Testis (tissue), 2 donors: ENCODE measurements at regions not wholly inside any gene's neighbourhood (a gene's known extent, or its start where the extent isn't known, plus 50 kb on each side); places are given as distances from the start of the nearest gene placed in this dataset.

Experiments
- CTCF ChIP-seq, 3 experiments: fragments of 450-650 bp in 2 of 3; fragments of 200-600 bp in 1 of 3; sonication (generic) in 1 of 3; IDR thresholded peaks; one replicate each; pipeline ENCODE4 v1.5.1; 2016 to 2019; ENCODE audit warnings: antibody characterized with exemption in 3 of 3, mild to moderate bottlenecking in 2 of 3, moderate library complexity in 1 of 3
- POLR2A ChIP-seq: fragments of 450-650 bp; IDR thresholded peaks from one replicate; pipeline ENCODE4 v1.6.1; 2017; ENCODE audit warnings: antibody characterized with exemption, mild to moderate bottlenecking, moderate library complexity

- TF ChIP-seq CTCF (IDR thresholded peaks at IDR 0.05): no peak
- no peak for TF ChIP-seq POLR2A
Measured at GRCh38 chr11:134862105-134862502, 450.1 kb upstream of the B3GAT1 start.
